Caco-2 (cell line): ENCODE measurements at regions not wholly inside any gene's neighbourhood (a gene's known extent, or its start where the extent isn't known, plus 50 kb on each side); places are given as distances from the start of the nearest gene placed in this dataset.
"Not testable (repeated sequence)": the region's sequence is repeated elsewhere in the genome, so short reads cannot be mapped to it uniquely, and the experiment has no call there.

Experiments
- BruUV-seq: library from RNA; stranded (reverse); fragments of 400-500 nt; replicated peaks from 2 replicates; lab custom pipeline; 2021; lab: Mats Ljungman, UMichigan
- CTCF ChIA-PET: fragments of 300-600 bp; sonication (Branson Sonifier 250); formaldehyde crosslinking; loops from one replicate; lab custom pipeline; 2022; ENCODE audit warnings: antibody characterized with exemption; lab: Charles Lee
- POLR2A ChIA-PET: fragments of 300-600 bp; sonication (Branson Sonifier 250); formaldehyde crosslinking; loops from one replicate; lab custom pipeline; 2022; ENCODE audit warnings: antibody characterized with exemption; lab: Charles Lee
- DNase-seq, 2 experiments: peaks; one replicate each; pipeline versions ENCODE4 v3.0.0 to v3.0.0-alpha.2; 2020 to 2022
- H3K27me3 ChIP-seq: replicated peaks from 2 replicates; pipeline ENCODE4 v1.6.0; 2011; ENCODE audit warnings: low read length; ENCODE audit not compliant: control insufficient read depth, insufficient read depth
- H3K36me3 ChIP-seq: 2 replicates; pipeline ENCODE4 v1.5.1; 2011; ENCODE audit warnings: low read length; ENCODE audit not compliant: control insufficient read depth, insufficient read depth
- H3K4me1 ChIP-seq: fragments of 250-450 bp; sonication (Bioruptor Pico); 2 replicates; pipeline ENCODE4 v1.5.1; 2020; ENCODE audit warnings: mild to moderate bottlenecking
- H3K4me3 ChIP-seq: 2 replicates; pipeline ENCODE4 v1.5.1; 2011; ENCODE audit warnings: low read depth, mild to moderate bottlenecking, control low read depth, low read length
- H3K9me3 ChIP-seq: fragments of 250-450 bp; sonication (Bioruptor Pico); 2 replicates; pipeline ENCODE4 v1.5.1; 2020; ENCODE audit warnings: mild to moderate bottlenecking, moderate library complexity
- H3K27ac Mint-ChIP-seq: one replicate; pipeline ENCODE4 v1.8.0; 2022; ENCODE audit warnings: mixed read lengths; ENCODE audit not compliant: unreplicated experiment
- H3K27me3 Mint-ChIP-seq: one replicate; pipeline ENCODE4 v1.8.0; 2022; ENCODE audit warnings: mixed read lengths; ENCODE audit not compliant: insufficient read depth, unreplicated experiment
- H3K36me3 Mint-ChIP-seq: one replicate; pipeline ENCODE4 v1.8.0; 2022; ENCODE audit warnings: mild to moderate bottlenecking, mixed read lengths; ENCODE audit not compliant: insufficient read depth, unreplicated experiment
- H3K4me1 Mint-ChIP-seq: one replicate; pipeline ENCODE4 v1.8.0; 2022; ENCODE audit warnings: low read depth, mixed read lengths; ENCODE audit not compliant: unreplicated experiment
- H3K4me3 Mint-ChIP-seq: one replicate; pipeline ENCODE4 v1.8.0; 2022; ENCODE audit warnings: mild to moderate bottlenecking, moderate library complexity, mixed read lengths; ENCODE audit not compliant: unreplicated experiment
- H3K9me3 Mint-ChIP-seq: one replicate; pipeline ENCODE4 v1.8.0; 2022; ENCODE audit warnings: mixed read lengths; ENCODE audit not compliant: unreplicated experiment
- intact Hi-C: fragments of 100-400 bp; cut with micrococcal nuclease; formaldehyde crosslinking; loops from one replicate; pipeline ENCODE4 v1.10.0; 2022; ENCODE audit not compliant: unreplicated experiment
- TF ChIP-seq, protein P1 (sequence below), 2 experiments: fragments of 200-600 bp in 1 of 2; IDR thresholded peaks; 1 replicate in 1 of 2; 2 replicates in 1 of 2; pipeline versions ENCODE4 v1.5.1 to v1.8.0; 2011 to 2022; ENCODE audit warnings: antibody characterized with exemption in 1 of 2, control low read depth in 1 of 2, inconsistent platforms in 1 of 2, low read depth in 1 of 2, low read length in 1 of 2, mild to moderate bottlenecking in 1 of 2, moderate library complexity in 1 of 2; ENCODE audit not compliant: insufficient read depth in 1 of 2, severe bottlenecking in 1 of 2, unreplicated experiment in 1 of 2

DNA sequence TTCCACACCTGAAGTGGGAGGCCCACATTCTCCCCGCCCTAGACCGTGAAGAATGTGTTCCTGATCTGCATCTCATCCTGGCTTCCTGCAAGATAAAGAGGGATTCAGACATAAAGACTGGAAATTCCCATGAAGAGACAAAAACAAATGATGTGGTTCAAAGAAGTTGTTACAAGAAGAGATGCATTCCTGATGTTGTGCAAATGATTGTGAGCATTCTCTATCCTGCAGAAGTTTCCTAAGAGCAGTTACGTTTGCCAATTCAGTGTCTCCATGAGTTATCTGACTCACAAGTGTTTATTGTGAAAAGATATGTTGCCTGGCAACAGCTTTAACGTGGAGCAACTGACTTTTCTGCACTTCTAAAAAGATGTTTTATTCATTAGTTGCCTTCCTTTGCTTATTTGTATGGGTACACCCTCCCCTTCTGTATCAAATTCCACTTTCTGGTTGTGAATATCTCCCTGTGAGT lies 107.8 kb downstream of the ZIC4 start:
- no peaks in the 10 kb centered on the region for H3K9me3 Mint-ChIP-seq
- intact Hi-C loops = no loop called here
- H3K4me3 ChIP-seq = no peak overlapping the region
- no peaks in the 10 kb centered on the region for H3K27me3 Mint-ChIP-seq
- BruUV-seq = no TSS peak
- ChIA-PET CTCF (no interaction called here), POLR2A (no interaction called here)
- TF ChIP-seq, protein P1, sequence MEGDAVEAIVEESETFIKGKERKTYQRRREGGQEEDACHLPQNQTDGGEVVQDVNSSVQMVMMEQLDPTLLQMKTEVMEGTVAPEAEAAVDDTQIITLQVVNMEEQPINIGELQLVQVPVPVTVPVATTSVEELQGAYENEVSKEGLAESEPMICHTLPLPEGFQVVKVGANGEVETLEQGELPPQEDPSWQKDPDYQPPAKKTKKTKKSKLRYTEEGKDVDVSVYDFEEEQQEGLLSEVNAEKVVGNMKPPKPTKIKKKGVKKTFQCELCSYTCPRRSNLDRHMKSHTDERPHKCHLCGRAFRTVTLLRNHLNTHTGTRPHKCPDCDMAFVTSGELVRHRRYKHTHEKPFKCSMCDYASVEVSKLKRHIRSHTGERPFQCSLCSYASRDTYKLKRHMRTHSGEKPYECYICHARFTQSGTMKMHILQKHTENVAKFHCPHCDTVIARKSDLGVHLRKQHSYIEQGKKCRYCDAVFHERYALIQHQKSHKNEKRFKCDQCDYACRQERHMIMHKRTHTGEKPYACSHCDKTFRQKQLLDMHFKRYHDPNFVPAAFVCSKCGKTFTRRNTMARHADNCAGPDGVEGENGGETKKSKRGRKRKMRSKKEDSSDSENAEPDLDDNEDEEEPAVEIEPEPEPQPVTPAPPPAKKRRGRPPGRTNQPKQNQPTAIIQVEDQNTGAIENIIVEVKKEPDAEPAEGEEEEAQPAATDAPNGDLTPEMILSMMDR (IDR thresholded peaks at IDR 0.05; ENCODE audit: insufficient read depth in 1 of 2, low read depth in 1 of 2, low read length in 1 of 2, severe bottlenecking in 1 of 2, unreplicated experiment in 1 of 2) = no peak
- no peak overlapping the region for H3K27ac Mint-ChIP-seq
- DNase-seq = no peak
- no peak overlapping the region for H3K4me3 Mint-ChIP-seq
- no peaks in the 10 kb centered on the region for H3K27me3 ChIP-seq
- H3K4me1 Mint-ChIP-seq = no peaks in the 10 kb centered on the region
- H3K36me3 Mint-ChIP-seq = no peaks in the 10 kb centered on the region
- no peaks in the 10 kb centered on the region for H3K36me3 ChIP-seq
- no peaks in the 10 kb centered on the region for H3K9me3 ChIP-seq
- no peaks in the 10 kb centered on the region for H3K4me1 ChIP-seq

DNA sequence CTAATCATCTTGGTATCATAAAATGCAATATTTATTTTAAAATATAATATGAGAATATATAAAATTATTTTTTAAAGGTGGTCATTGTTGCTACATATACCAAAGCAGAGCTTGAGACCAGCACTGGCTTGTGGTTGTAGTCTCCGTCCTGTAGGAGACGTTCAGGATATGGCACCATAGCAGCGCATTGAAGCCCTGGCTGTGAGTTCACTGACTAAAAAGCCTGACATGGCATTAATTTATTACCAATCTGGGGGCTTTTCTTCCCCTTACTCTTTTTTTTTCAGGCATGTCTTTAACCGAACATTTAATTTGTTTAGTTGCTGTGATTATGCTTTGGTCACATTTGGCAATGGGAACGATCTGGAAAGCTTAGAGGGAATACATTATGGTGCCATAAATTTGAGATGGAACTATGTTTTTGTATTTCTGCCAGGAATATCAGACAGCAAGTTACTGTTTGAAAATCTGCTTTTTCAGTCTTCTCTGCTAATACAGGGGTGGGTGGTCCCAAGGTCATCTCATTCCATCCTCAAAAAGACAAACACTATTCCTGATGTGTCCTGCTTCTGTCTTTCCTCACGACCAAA lies 108.5 kb downstream of the ZIC4 start:
- Mint-ChIP-seq H3K36me3 (no peaks in the 10 kb centered on the region), H3K4me1 (no peaks in the 10 kb centered on the region), H3K9me3 (no peaks in the 10 kb centered on the region), H3K27me3 (no peaks in the 10 kb centered on the region), H3K4me3 (no peak overlapping the region), H3K27ac (no peak overlapping the region)
- BruUV-seq = no TSS peak
- TF ChIP-seq, protein P1 (IDR thresholded peaks at IDR 0.05; ENCODE audit: insufficient read depth in 1 of 2, low read depth in 1 of 2, low read length in 1 of 2, severe bottlenecking in 1 of 2, unreplicated experiment in 1 of 2) = no peak
- no peaks in the 10 kb centered on the region for H3K4me1 ChIP-seq
- ChIA-PET CTCF (no interaction called here), POLR2A (no interaction called here)
- H3K9me3 ChIP-seq = no peaks in the 10 kb centered on the region
- no peak overlapping the region for H3K4me3 ChIP-seq
- intact Hi-C loops = no loop called here
- no peak for DNase-seq
- no peaks in the 10 kb centered on the region for H3K36me3 ChIP-seq
- no peaks in the 10 kb centered on the region for H3K27me3 ChIP-seq

DNA sequence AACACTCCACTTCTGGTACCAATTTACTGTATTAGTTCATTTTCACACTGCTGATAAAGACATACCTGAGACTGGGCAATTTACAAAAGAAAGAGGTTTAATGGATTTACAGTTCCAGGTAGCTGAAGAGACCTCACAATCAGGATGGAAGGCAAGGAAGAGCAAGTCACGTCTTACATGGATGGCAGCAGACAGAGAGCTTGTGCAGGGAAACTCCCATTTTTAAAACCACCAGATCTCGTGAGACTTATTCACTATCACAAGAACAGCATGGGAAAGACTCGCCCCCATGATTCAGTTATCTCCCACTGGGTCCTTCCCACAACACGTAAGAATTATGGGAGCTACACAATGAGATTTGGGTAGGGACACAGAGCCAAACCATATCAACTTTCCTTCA lies 119.0 kb downstream of the ZIC4 start:
- BruUV-seq, H3K4me3 ChIP-seq, H3K4me3 Mint-ChIP-seq, DNase-seq, H3K27me3 ChIP-seq, intact Hi-C loops, H3K9me3 ChIP-seq, H3K36me3 Mint-ChIP-seq, H3K27ac Mint-ChIP-seq, H3K4me1 Mint-ChIP-seq, H3K36me3 ChIP-seq, CTCF ChIA-PET, H3K27me3 Mint-ChIP-seq, POLR2A ChIA-PET, H3K4me1 ChIP-seq: not testable (repeated sequence)
- peaks cover 19% of the 10 kb centered on the region for H3K9me3 Mint-ChIP-seq
